ENCODE measurements at regions not wholly inside any gene's neighbourhood (a gene's known extent, or its start where the extent isn't known, plus 50 kb on each side); places are given as distances from the start of the nearest gene placed in this dataset.
"Not testable (repeated sequence)": the region's sequence is repeated elsewhere in the genome, so short reads cannot be mapped to it uniquely, and the experiment has no call there.

DNA sequence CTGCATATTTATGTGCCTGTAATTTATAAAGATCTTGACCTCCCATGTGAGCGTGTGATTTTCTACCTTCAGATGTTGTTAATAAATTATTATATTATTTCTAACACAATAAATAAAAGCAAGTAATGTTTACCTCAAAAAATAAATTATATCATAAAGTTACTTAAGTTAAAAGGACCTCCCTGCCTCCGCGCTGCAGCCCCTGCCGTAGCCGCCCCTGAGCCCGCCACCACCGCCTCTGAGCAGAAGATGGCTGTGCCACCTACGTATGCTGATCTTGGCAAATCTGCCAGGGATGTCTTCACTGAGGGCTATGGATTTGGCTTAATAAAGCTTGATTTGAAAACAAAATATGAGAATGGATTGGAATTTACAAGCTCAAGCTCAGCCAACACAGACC lies 119.6 kb upstream of the BRWD3 start:
- DNase-seq (ENCODE audit: low spot score): no peak
- TF ChIP-seq, protein P1, sequence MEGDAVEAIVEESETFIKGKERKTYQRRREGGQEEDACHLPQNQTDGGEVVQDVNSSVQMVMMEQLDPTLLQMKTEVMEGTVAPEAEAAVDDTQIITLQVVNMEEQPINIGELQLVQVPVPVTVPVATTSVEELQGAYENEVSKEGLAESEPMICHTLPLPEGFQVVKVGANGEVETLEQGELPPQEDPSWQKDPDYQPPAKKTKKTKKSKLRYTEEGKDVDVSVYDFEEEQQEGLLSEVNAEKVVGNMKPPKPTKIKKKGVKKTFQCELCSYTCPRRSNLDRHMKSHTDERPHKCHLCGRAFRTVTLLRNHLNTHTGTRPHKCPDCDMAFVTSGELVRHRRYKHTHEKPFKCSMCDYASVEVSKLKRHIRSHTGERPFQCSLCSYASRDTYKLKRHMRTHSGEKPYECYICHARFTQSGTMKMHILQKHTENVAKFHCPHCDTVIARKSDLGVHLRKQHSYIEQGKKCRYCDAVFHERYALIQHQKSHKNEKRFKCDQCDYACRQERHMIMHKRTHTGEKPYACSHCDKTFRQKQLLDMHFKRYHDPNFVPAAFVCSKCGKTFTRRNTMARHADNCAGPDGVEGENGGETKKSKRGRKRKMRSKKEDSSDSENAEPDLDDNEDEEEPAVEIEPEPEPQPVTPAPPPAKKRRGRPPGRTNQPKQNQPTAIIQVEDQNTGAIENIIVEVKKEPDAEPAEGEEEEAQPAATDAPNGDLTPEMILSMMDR (IDR thresholded peaks at IDR 0.05; ENCODE audit: borderline replicate concordance, control extremely low read depth, extremely low read depth, insufficient read depth, missing control alignments): no peak
- in situ Hi-C loops (cut with MboI; ENCODE audit: low sequenced_read_pairs, unreplicated experiment): no loop called here

DNA sequence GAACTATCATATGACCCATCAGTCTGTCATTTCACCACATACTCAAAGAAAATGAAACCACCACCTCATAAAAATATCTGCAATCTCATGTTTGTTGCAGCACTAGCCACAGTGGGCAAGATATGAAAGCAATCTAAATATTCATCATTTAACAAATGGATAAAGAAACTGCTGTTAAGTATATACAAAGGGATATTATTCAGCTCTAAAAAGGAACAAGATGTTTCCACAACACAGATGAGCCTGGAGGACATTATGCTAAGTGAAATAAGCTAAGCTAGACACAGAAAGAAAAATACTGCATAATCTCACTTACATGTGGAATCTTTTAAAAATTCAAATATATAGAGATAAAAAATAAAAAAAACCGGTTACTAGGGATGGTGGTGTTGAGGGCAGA lies 108.2 kb upstream of the BRWD3 start:
- TF ChIP-seq, protein P1 (IDR thresholded peaks at IDR 0.05; ENCODE audit: borderline replicate concordance, control extremely low read depth, extremely low read depth, insufficient read depth, missing control alignments): no peak
- in situ Hi-C loops (cut with MboI; ENCODE audit: low sequenced_read_pairs, unreplicated experiment): no loop called here
- no peak for DNase-seq (ENCODE audit: low spot score)

GRCh38 chrX:80912351-80912750 lies 102.7 kb upstream of the BRWD3 start:
- in situ Hi-C loops (cut with MboI; ENCODE audit: low sequenced_read_pairs, unreplicated experiment): not testable (repeated sequence)

DNA sequence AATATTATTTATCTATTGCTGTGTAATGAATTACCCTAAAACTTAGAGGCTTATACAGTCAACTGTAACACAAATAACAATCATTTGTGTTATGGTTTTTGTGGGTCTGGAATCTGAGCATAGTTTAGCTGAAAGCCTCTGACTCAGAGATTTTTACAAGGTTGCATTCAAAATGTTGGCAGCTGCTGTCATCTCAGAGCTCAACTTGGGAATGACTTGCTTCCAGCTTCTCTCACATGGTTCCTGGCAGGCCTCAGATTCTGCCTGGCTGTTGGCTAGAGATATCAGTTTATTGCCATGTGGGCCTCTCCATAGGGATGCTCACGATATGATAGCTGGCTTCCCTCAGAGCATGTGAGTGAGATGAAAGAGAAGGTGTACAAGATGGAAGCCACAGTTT lies 70.2 kb upstream of the BRWD3 start:
- DNase-seq (ENCODE audit: low spot score): no peak
- in situ Hi-C loops (cut with MboI; ENCODE audit: low sequenced_read_pairs, unreplicated experiment): loop anchor here (10.0 kb wide), 1 partner anchor 315 kb away; no protein-coding TSS in a partner anchor
- TF ChIP-seq, protein P1 (IDR thresholded peaks at IDR 0.05; ENCODE audit: borderline replicate concordance, control extremely low read depth, extremely low read depth, insufficient read depth, missing control alignments): no peak

More at GRCh38 chrX:80912351-80912750, 102.7 kb upstream of the BRWD3 start:
- DNase-seq (ENCODE audit: low spot score): not testable (repeated sequence)

DNA sequence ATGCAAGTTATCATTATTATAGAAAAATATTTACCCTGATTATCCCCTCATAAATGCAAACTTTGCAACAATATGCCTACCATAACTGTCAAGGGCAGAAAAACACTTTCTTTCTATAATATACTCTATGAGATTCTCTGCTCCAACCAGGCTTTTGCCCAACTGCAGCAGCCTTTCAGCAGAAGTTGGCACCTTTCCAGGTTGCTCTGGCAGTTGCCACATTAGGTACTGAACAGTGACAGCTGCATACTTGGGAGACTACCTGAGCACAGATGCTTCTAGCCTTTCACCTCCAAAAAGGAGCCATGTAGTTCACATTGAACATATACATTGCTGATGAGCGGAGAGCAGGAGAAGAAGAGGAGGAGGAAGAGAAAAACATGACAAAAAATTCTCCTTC lies 69.5 kb upstream of the BRWD3 start:
- no peak for DNase-seq (ENCODE audit: low spot score)
- in situ Hi-C loops (cut with MboI; ENCODE audit: low sequenced_read_pairs, unreplicated experiment): loop anchor here (10.0 kb wide), 1 partner anchor 316 kb away; no protein-coding TSS in a partner anchor
- TF ChIP-seq, protein P1 (IDR thresholded peaks at IDR 0.05; ENCODE audit: borderline replicate concordance, control extremely low read depth, extremely low read depth, insufficient read depth, missing control alignments): no peak

DNA sequence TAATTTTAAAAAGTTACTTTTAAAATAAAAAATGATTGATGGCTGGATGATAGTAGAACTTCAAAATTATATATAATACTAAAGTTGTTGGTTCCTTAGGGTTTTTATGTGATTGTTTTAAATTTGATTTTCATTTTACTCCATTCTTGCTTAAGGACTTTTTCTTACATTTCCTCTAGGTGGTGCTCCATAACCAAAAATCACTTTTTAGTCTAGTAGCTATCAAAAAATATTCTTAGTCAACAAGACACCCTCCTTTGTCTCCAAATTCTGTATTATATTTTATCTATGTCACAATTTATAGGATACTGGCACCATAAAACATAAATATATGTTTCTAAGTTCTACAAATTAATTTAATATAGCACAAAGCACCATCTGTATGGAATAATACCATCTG lies 67.2 kb upstream of the BRWD3 start:
- in situ Hi-C loops (cut with MboI; ENCODE audit: low sequenced_read_pairs, unreplicated experiment): loop anchor here (10.0 kb wide), 1 partner anchor 318 kb away; no protein-coding TSS in a partner anchor
- peak; percentile 29 for DNase-seq (ENCODE audit: low spot score)

More for the DNA sequence above, 67.2 kb upstream of the BRWD3 start:
- TF ChIP-seq, protein P1 (IDR thresholded peaks at IDR 0.05; ENCODE audit: borderline replicate concordance, control extremely low read depth, extremely low read depth, insufficient read depth, missing control alignments): no peak
